H1 (cell line): ENCODE measurements at regions not wholly inside any gene's neighbourhood (a gene's known extent, or its start where the extent isn't known, plus 50 kb on each side); places are given as distances from the start of the nearest gene placed in this dataset.

Experiments used
- CTCF ChIA-PET: fragments of 300-600 bp; sonication (Branson Sonifier 250); formaldehyde crosslinking; loops from one replicate; lab custom pipeline; 2021; ENCODE audit not compliant: partially characterized antibody; lab: Charles Lee
- POLR2A ChIA-PET: fragments of 300-600 bp; sonication (Branson Sonifier 250); formaldehyde crosslinking; loops from one replicate; lab custom pipeline; 2021; ENCODE audit warnings: inconsistent platforms; ENCODE audit not compliant: partially characterized antibody; lab: Charles Lee
- DNase-seq, 2 experiments: peaks; one replicate each; pipeline versions ENCODE4 v3.0.0 to v3.0.0-alpha.2; 2010 to 2022; ENCODE audit warnings: low spot score in 2 of 2, low read depth in 1 of 2, mixed read lengths in 1 of 2
- FAIRE-seq: peaks from 2 replicates; lab custom pipeline; 2011; peaks lifted over from hg19 to GRCh38; lab: Jason Lieb, UNC
- H2AFZ ChIP-seq: 2 replicates; pipeline ENCODE4 v1.8.1; 2012; ENCODE audit warnings: low read length, inconsistent platforms
- H2AK5ac ChIP-seq: 2 replicates; pipeline ENCODE4 v1.6.1; 2013; ENCODE audit warnings: low read depth, low read length
- H2BK120ac ChIP-seq: replicated peaks from 2 replicates; pipeline ENCODE3; 2013; ENCODE audit warnings: low read depth, low read length, inconsistent platforms
- H2BK12ac ChIP-seq: 2 replicates; pipeline ENCODE4 v1.6.1; 2013; ENCODE audit warnings: low read depth, low read length
- H2BK15ac ChIP-seq: 2 replicates; pipeline ENCODE4 v1.6.1; 2013; ENCODE audit warnings: low read length
- H2BK20ac ChIP-seq: 2 replicates; pipeline ENCODE4 v1.6.1; 2013; ENCODE audit warnings: low read length
- H2BK5ac ChIP-seq: 2 replicates; pipeline ENCODE4 v1.6.1; 2013; ENCODE audit warnings: low read depth, low read length
- H3K14ac ChIP-seq: 2 replicates; pipeline ENCODE4 v1.6.1; 2013; ENCODE audit warnings: inconsistent platforms; ENCODE audit not compliant: insufficient read length
- H3K18ac ChIP-seq: 2 replicates; pipeline ENCODE4 v1.6.1; 2013; ENCODE audit warnings: low read length; ENCODE audit errors: extremely low read depth
- H3K23ac ChIP-seq: 2 replicates; pipeline ENCODE4 v1.6.1; 2013; ENCODE audit warnings: inconsistent platforms; ENCODE audit not compliant: insufficient read length
- H3K23me2 ChIP-seq: 2 replicates; pipeline ENCODE4 v1.6.1; 2013; ENCODE audit warnings: low read depth, low read length
- H3K27ac ChIP-seq: 2 replicates; pipeline ENCODE4 v1.6.1; 2011; ENCODE audit warnings: low read depth, low read length, inconsistent platforms
- H3K27me3 ChIP-seq, 4 experiments: replicated peaks in 1 of 4; 1 replicate in 1 of 4; 2 replicates in 3 of 4; pipeline versions ENCODE4 v1.6.1 to v1.8.1; 2011 to 2013; ENCODE audit warnings: low read length in 3 of 4, mild to moderate bottlenecking in 3 of 4, inconsistent platforms in 2 of 4, mixed read lengths in 2 of 4, moderate library complexity in 1 of 4; ENCODE audit not compliant: control insufficient read depth in 3 of 4, insufficient read depth in 3 of 4; ENCODE audit errors: extremely low read depth in 1 of 4
- H3K36me3 ChIP-seq, 4 experiments: 2 replicates each; pipeline versions ENCODE4 v1.6.1 to v1.8.1; 2011 to 2013; ENCODE audit warnings: mild to moderate bottlenecking in 4 of 4, low read length in 3 of 4, moderate library complexity in 2 of 4, control low read depth in 1 of 4, inconsistent platforms in 1 of 4; ENCODE audit not compliant: insufficient read depth in 4 of 4, control insufficient read depth in 2 of 4
- H3K4ac ChIP-seq: replicated peaks from 2 replicates; pipeline ENCODE3; 2013; ENCODE audit warnings: low read length, low read depth, mixed read lengths, inconsistent platforms; ENCODE audit not compliant: insufficient read length
- H3K4me1 ChIP-seq, 4 experiments: replicated peaks in 1 of 4; 1 replicate in 1 of 4; 2 replicates in 3 of 4; pipeline versions ENCODE4 v1.6.1 to v1.8.1; 2011 to 2013; ENCODE audit warnings: low read length in 3 of 4, inconsistent platforms in 2 of 4, mixed read lengths in 1 of 4; ENCODE audit not compliant: insufficient read depth in 4 of 4, control insufficient read depth in 3 of 4
- H3K4me2 ChIP-seq, 2 experiments: 2 replicates each; pipeline versions ENCODE4 v1.6.1 to v1.8.1; 2011 to 2013; ENCODE audit warnings: low read depth in 2 of 2, low read length in 2 of 2, control low read depth in 1 of 2, inconsistent platforms in 1 of 2, mild to moderate bottlenecking in 1 of 2; ENCODE audit not compliant: insufficient read depth in 1 of 2
- H3K4me3 ChIP-seq, 4 experiments: fragments of 200-600, 300-600 bp in 1 of 4; sonication (generic), shearing (Covaris generic), sonication (Bioruptor Twin) in 1 of 4; 2 replicates each; pipeline versions ENCODE4 v1.5.1 to v1.8.1; 2011 to 2016; ENCODE audit warnings: low read length in 4 of 4, low read depth in 3 of 4, control low read depth in 2 of 4, inconsistent platforms in 2 of 4, mild to moderate bottlenecking in 2 of 4, mixed read lengths in 1 of 4, moderate library complexity in 1 of 4; ENCODE audit not compliant: insufficient read depth in 2 of 4; ENCODE audit errors: extremely low read depth in 1 of 4
- H3K56ac ChIP-seq: replicated peaks from 2 replicates; pipeline ENCODE3; 2013; ENCODE audit warnings: low read depth, mild to moderate bottlenecking, mixed read lengths, low read length, inconsistent platforms; ENCODE audit not compliant: insufficient read length
- H3K79me1 ChIP-seq: 2 replicates; pipeline ENCODE4 v1.6.1; 2013; ENCODE audit warnings: low read depth, low read length, control low read depth
- H3K79me2 ChIP-seq, 2 experiments: 2 replicates each; pipeline versions ENCODE4 v1.6.1 to v1.8.1; 2012 to 2013; ENCODE audit warnings: low read length in 2 of 2, mild to moderate bottlenecking in 2 of 2, inconsistent platforms in 1 of 2; ENCODE audit not compliant: insufficient read depth in 2 of 2, control insufficient read depth in 1 of 2
- H3K9ac ChIP-seq, 4 experiments: replicated peaks in 1 of 4; 1 replicate in 1 of 4; 2 replicates in 3 of 4; pipeline versions ENCODE4 v1.6.1 to v1.8.1; 2011 to 2013; ENCODE audit warnings: low read depth in 3 of 4, low read length in 3 of 4, control low read depth in 2 of 4, mild to moderate bottlenecking in 2 of 4, moderate library complexity in 2 of 4, inconsistent platforms in 1 of 4; ENCODE audit errors: extremely low read depth in 1 of 4
- H3K9me3 ChIP-seq, 2 experiments: 2 replicates each; pipeline versions ENCODE4 v1.6.1 to v1.8.1; 2012 to 2013; ENCODE audit warnings: mild to moderate bottlenecking in 2 of 2, moderate library complexity in 2 of 2, control low read depth in 1 of 2, inconsistent platforms in 1 of 2, low read depth in 1 of 2, low read length in 1 of 2, mixed read lengths in 1 of 2; ENCODE audit not compliant: insufficient read depth in 2 of 2
- H4K20me1 ChIP-seq, 2 experiments: replicated peaks in 1 of 2; 2 replicates each; pipeline versions ENCODE3 to v1.8.1; 2011 to 2013; ENCODE audit warnings: inconsistent platforms in 2 of 2, low read length in 2 of 2, mild to moderate bottlenecking in 1 of 2; ENCODE audit not compliant: insufficient read depth in 2 of 2, control insufficient read depth in 1 of 2
- H4K5ac ChIP-seq: 2 replicates; pipeline ENCODE4 v1.6.1; 2013; ENCODE audit warnings: low read length, low read depth, mixed read lengths, inconsistent platforms; ENCODE audit not compliant: insufficient read length
- H4K8ac ChIP-seq: 2 replicates; pipeline ENCODE4 v1.8.0; 2013; ENCODE audit warnings: mild to moderate bottlenecking, moderate library complexity, low read length, inconsistent platforms; ENCODE audit not compliant: insufficient read depth; ENCODE audit errors: extremely low read depth
- H4K91ac ChIP-seq: replicated peaks from 2 replicates; pipeline ENCODE3; 2013; ENCODE audit warnings: low read length, mixed read lengths, inconsistent platforms; ENCODE audit not compliant: insufficient read length
- BACH1 ChIP-seq: IDR thresholded peaks from 2 replicates; pipeline ENCODE4 v1.6.1; 2012; ENCODE audit warnings: low read length, improper control_type of control experiment
- CBX5 ChIP-seq: fragments of 300-800, 300-1000 bp; sonication (generic); IDR thresholded peaks from 2 replicates; pipeline ENCODE4 v1.7.1; 2016; ENCODE audit warnings: antibody characterized with exemption, low read length, low read depth
- CREB1 ChIP-seq: IDR thresholded peaks from 2 replicates; pipeline ENCODE4 v1.6.1; 2012; ENCODE audit warnings: inconsistent platforms
- FOSL1 ChIP-seq: IDR thresholded peaks from 2 replicates; pipeline ENCODE4 v1.6.1; 2011; ENCODE audit warnings: mild to moderate bottlenecking, low read depth, low read length, moderate library complexity; ENCODE audit not compliant: insufficient read depth
- HDAC2 ChIP-seq, 2 experiments: fragments of 300-600 bp in 1 of 2; sonication (generic) in 1 of 2; IDR thresholded peaks; 2 replicates each; pipeline ENCODE4 v1.6.1; 2011 to 2012; ENCODE audit warnings: low read depth in 2 of 2, low read length in 2 of 2, mild to moderate bottlenecking in 2 of 2, moderate library complexity in 2 of 2, borderline replicate concordance in 1 of 2, inconsistent platforms in 1 of 2
- KDM1A ChIP-seq: fragments of 200-600, 300-600 bp; sonication (generic); IDR thresholded peaks from 2 replicates; pipeline ENCODE4 v1.7.1; 2016; ENCODE audit warnings: mild to moderate bottlenecking, low read length, borderline replicate concordance
- NRF1 ChIP-seq: IDR thresholded peaks from 2 replicates; pipeline ENCODE4 v1.6.1; 2011; ENCODE audit warnings: mild to moderate bottlenecking, low read depth, low read length, improper control_type of control experiment
- RAD21 ChIP-seq, 2 experiments: IDR thresholded peaks in 1 of 2; conservative IDR thresholded peaks in 1 of 2; 2 replicates each; pipeline ENCODE4 v1.6.1; 2011; ENCODE audit warnings: low read depth in 2 of 2, low read length in 2 of 2, improper control_type of control experiment in 1 of 2, inconsistent platforms in 1 of 2, mild to moderate bottlenecking in 1 of 2, moderate library complexity in 1 of 2
- RFX5 ChIP-seq: IDR thresholded peaks from 2 replicates; pipeline ENCODE4 v1.6.1; 2011; ENCODE audit warnings: low read depth, low read length, improper control_type of control experiment, borderline replicate concordance
- SIX5 ChIP-seq: IDR thresholded peaks from 2 replicates; pipeline ENCODE4 v1.6.1; 2011; ENCODE audit warnings: mild to moderate bottlenecking, low read depth, low read length
- TAF1 ChIP-seq: IDR thresholded peaks from 2 replicates; pipeline ENCODE4 v1.6.1; 2011; ENCODE audit warnings: mild to moderate bottlenecking, low read depth, low read length
- TAF7 ChIP-seq: optimal IDR thresholded peaks from 2 replicates; pipeline ENCODE3; 2011; ENCODE audit warnings: low read depth, mild to moderate bottlenecking, inconsistent platforms, low read length, moderate library complexity, borderline replicate concordance
- TCF12 ChIP-seq: IDR thresholded peaks from 2 replicates; pipeline ENCODE4 v1.6.1; 2011; ENCODE audit warnings: low read depth, mild to moderate bottlenecking, low read length
- ZNF274 ChIP-seq: IDR thresholded peaks from 2 replicates; pipeline ENCODE4 v1.7.0; 2012; ENCODE audit warnings: low read length, borderline replicate concordance; ENCODE audit errors: extremely low read depth
- WGBS, 2 experiments: shearing (Covaris generic) in 1 of 2; methylation state at CpG; one replicate each; pipeline versions ENCODE4 v1.1.6 to v1.1.7; 2013 to 2015; ENCODE audit warnings: low lambda C conversion rate in 2 of 2, mixed read lengths in 2 of 2, inconsistent platforms in 1 of 2, low coverage in 1 of 2, missing lambda C conversion rate in 1 of 2; ENCODE audit not compliant: insufficient replicate concordance in 2 of 2, insufficient coverage in 1 of 2, insufficient read length in 1 of 2; ENCODE audit errors: extremely low coverage in 1 of 2, missing lambda C conversion rate in 1 of 2; 5-methylcytosine and 5-hydroxymethylcytosine counted together

- no peak overlapping the region for H3K56ac ChIP-seq
- FAIRE-seq (no peak), DNase-seq (no peak)
- H3K18ac ChIP-seq = no peak overlapping the region
- no peaks in the 10 kb centered on the region for H3K79me1 ChIP-seq
- no peak overlapping the region for H4K8ac ChIP-seq
- no peaks in the 10 kb centered on the region for H3K27me3 ChIP-seq
- H3K4ac ChIP-seq = no peak overlapping the region
- no peak overlapping the region for H2AK5ac ChIP-seq
- no peak overlapping the region for H3K4me3 ChIP-seq
- no peak overlapping the region for H3K27ac ChIP-seq
- H2AFZ ChIP-seq = no peak overlapping the region
- H3K9ac ChIP-seq = no peak overlapping the region
- 91% methylated on average over 24 of the region's 24 CpGs; no CpG with 5 or more reads in 1 of the 2 experiments for WGBS, 2 experiments
- H2BK12ac ChIP-seq = no peak overlapping the region
- H3K9me3 ChIP-seq = no peaks in the 10 kb centered on the region
- H3K79me2 ChIP-seq = no peaks in the 10 kb centered on the region
- no peak overlapping the region for H2BK20ac ChIP-seq
- H4K5ac ChIP-seq = no peak overlapping the region
- no peak overlapping the region for H2BK5ac ChIP-seq
- H3K23me2 ChIP-seq = no peaks in the 10 kb centered on the region
- no peaks in the 10 kb centered on the region for H3K36me3 ChIP-seq
- no peaks in the 10 kb centered on the region for H3K4me1 ChIP-seq
- no peak overlapping the region for H2BK120ac ChIP-seq
- H4K91ac ChIP-seq = no peak overlapping the region
- no peak overlapping the region for H3K14ac ChIP-seq
- no peak overlapping the region for H3K4me2 ChIP-seq
- ChIA-PET CTCF (no interaction called here), POLR2A (no interaction called here)
- H2BK15ac ChIP-seq = no peak overlapping the region
- no peaks in the 10 kb centered on the region for H4K20me1 ChIP-seq
- no peak overlapping the region for H3K23ac ChIP-seq
- TF ChIP-seq HDAC2 (IDR thresholded peaks at IDR 0.05; ENCODE audit: borderline replicate concordance in 1 of 2, low read depth in 2 of 2, low read length in 2 of 2) (no peak), FOSL1 (no peak), RAD21 (IDR thresholded peaks at IDR 0.05 in 1 of 2, conservative IDR thresholded peaks at IDR 0.05 in 1 of 2; ENCODE audit: low read depth in 2 of 2, low read length in 2 of 2) (no peak), KDM1A (no peak), TAF1 (no peak), ZNF274 (no peak), BACH1 (no peak), NRF1 (no peak), SIX5 (no peak), CREB1 (no peak), CBX5 (no peak), TCF12 (no peak), TAF7 (no peak), RFX5 (no peak)
Observed at GRCh38 chr10:4403638-4404252, 422.3 kb upstream of the AKR1E2 start.
